Stomach (tissue), 4 donors: ENCODE measurements at regions not wholly inside any gene's neighbourhood (a gene's known extent, or its start where the extent isn't known, plus 50 kb on each side); places are given as distances from the start of the nearest gene placed in this dataset.

Experiments used
- EP300 ChIP-seq: sonication (generic); formaldehyde crosslinking; IDR thresholded peaks from one replicate; pipeline ENCODE4 v1.6.1; 2017; ENCODE audit warnings: antibody characterized with exemption
- POLR2A ChIP-seq, 4 donors: fragments of 450-650 bp; IDR thresholded peaks; one replicate each; pipeline ENCODE4 v1.6.1; 2016; ENCODE audit warnings: antibody characterized with exemption in 4 of 4, control low read depth in 2 of 4, mild to moderate bottlenecking in 1 of 4, moderate library complexity in 1 of 4
- POLR2AphosphoS5 ChIP-seq, 3 donors: sonication (generic); formaldehyde crosslinking; IDR thresholded peaks; one replicate each; pipeline ENCODE4 v1.6.1; 2016; ENCODE audit warnings: antibody characterized with exemption in 3 of 3
- TF ChIP-seq, protein P1 (sequence below), 7 experiments: fragments of 450-650 bp in 4 of 7; fragments of 200-600 bp in 3 of 7; sonication (generic) in 3 of 7; IDR thresholded peaks; one replicate each; pipeline ENCODE4 v1.5.1; 2016 to 2019; ENCODE audit warnings: antibody characterized with exemption in 7 of 7, control low read depth in 2 of 7, mild to moderate bottlenecking in 1 of 7

DNA sequence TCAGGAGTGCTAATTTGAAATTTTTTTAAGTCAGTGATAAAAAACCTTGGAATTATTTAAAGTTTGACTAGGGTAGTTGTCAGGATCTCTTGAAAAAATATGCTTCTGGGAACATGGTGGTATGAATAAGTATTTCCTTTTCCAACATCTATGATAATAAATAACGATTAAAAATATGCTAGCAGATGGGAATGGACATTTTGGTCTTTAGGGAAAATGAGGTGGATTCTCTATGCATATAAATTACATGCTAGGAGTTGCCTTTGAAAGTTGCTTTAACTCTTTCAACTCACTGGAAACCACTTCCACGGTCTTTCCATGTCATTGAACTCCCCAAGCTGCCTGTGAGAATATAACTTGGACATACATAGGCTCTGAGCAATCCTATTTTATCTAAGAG lies 731.5 kb upstream of the MARCKS start:
- TF ChIP-seq, protein P1, sequence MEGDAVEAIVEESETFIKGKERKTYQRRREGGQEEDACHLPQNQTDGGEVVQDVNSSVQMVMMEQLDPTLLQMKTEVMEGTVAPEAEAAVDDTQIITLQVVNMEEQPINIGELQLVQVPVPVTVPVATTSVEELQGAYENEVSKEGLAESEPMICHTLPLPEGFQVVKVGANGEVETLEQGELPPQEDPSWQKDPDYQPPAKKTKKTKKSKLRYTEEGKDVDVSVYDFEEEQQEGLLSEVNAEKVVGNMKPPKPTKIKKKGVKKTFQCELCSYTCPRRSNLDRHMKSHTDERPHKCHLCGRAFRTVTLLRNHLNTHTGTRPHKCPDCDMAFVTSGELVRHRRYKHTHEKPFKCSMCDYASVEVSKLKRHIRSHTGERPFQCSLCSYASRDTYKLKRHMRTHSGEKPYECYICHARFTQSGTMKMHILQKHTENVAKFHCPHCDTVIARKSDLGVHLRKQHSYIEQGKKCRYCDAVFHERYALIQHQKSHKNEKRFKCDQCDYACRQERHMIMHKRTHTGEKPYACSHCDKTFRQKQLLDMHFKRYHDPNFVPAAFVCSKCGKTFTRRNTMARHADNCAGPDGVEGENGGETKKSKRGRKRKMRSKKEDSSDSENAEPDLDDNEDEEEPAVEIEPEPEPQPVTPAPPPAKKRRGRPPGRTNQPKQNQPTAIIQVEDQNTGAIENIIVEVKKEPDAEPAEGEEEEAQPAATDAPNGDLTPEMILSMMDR (IDR thresholded peaks at IDR 0.05), result no peak
- no peak for TF ChIP-seq POLR2A (IDR thresholded peaks at IDR 0.05)
- TF ChIP-seq EP300, result no peak
- no peak for TF ChIP-seq POLR2AphosphoS5 (IDR thresholded peaks at IDR 0.05)
